SU-DHL-6 (cell line): ENCODE measurements at regions not wholly inside any gene's neighbourhood (a gene's known extent, or its start where the extent isn't known, plus 50 kb on each side); places are given as distances from the start of the nearest gene placed in this dataset.
A peak's percentile ranks its signal among the peaks of the same experiment; 100 is the strongest.

Experiments
- H2AFZ ChIP-seq: fragments of 200-600 bp; sonication (generic); 2 replicates; pipeline ENCODE4 v1.6.1; 2014; ENCODE audit warnings: low read depth, mild to moderate bottlenecking, moderate library complexity, mixed read lengths, antibody characterized with exemption, low read length; ENCODE audit not compliant: severe bottlenecking
- H3F3A ChIP-seq: fragments of 200-600 bp; shearing (Covaris generic); 2 replicates; pipeline ENCODE4 v1.6.0; 2016; ENCODE audit warnings: antibody characterized with exemption, mild to moderate bottlenecking; ENCODE audit not compliant: insufficient read depth
- H3K27ac ChIP-seq: fragments of 200-600 bp; sonication (generic); 2 replicates; pipeline ENCODE4 v1.5.1; 2016; ENCODE audit warnings: low read depth, mild to moderate bottlenecking, low read length, moderate library complexity, mixed read lengths
- H3K27me3 ChIP-seq: fragments of 200-600 bp; sonication (generic), shearing (Covaris generic); 2 replicates; pipeline ENCODE4 v1.6.0; 2014; ENCODE audit warnings: mild to moderate bottlenecking, low read length
- H3K36me3 ChIP-seq: fragments of 200-600 bp; sonication (generic); 2 replicates; pipeline ENCODE4 v1.6.1; 2014; ENCODE audit warnings: mild to moderate bottlenecking, low read length, mixed read lengths
- H3K4me2 ChIP-seq: fragments of 300-600, 200-600 bp; shearing (Covaris generic), sonication (generic); 2 replicates; pipeline ENCODE4 v1.6.0; 2014; ENCODE audit warnings: low read length, low read depth, mild to moderate bottlenecking; ENCODE audit not compliant: poor library complexity, severe bottlenecking
- H3K4me3 ChIP-seq: fragments of 200-600 bp; sonication (generic); 2 replicates; pipeline ENCODE4 v1.5.1; 2014; ENCODE audit warnings: antibody characterized with exemption, low read length, mild to moderate bottlenecking, mixed read lengths; ENCODE audit not compliant: insufficient read depth, poor library complexity, severe bottlenecking
- H3K79me2 ChIP-seq: fragments of 200-600 bp; sonication (generic); 2 replicates; pipeline ENCODE4 v1.6.1; 2014; ENCODE audit warnings: mild to moderate bottlenecking, low read length, moderate library complexity; ENCODE audit not compliant: insufficient read depth
- H3K9ac ChIP-seq: fragments of 200-600 bp; sonication (generic); 2 replicates; pipeline ENCODE4 v1.7.0; 2014; ENCODE audit warnings: mild to moderate bottlenecking, low read length
- H3K9me2 ChIP-seq: fragments of 200-600 bp; sonication (generic); replicated peaks from 2 replicates; pipeline ENCODE4 v1.6.1; 2014; ENCODE audit warnings: low read length; ENCODE audit not compliant: insufficient read depth
- H3K9me3 ChIP-seq: fragments of 200-600 bp; sonication (generic); 2 replicates; pipeline ENCODE4 v1.6.1; 2014; ENCODE audit warnings: low read length, mixed read lengths; ENCODE audit not compliant: insufficient read depth
- H4K20me1 ChIP-seq: fragments of 200-600 bp; sonication (generic); 2 replicates; pipeline ENCODE4 v1.6.1; 2014; ENCODE audit warnings: low read depth, mild to moderate bottlenecking, antibody characterized with exemption, low read length, moderate library complexity, mixed read lengths
- CTCF ChIP-seq: fragments of 200-600 bp; sonication (generic); IDR thresholded peaks from one replicate; pipeline ENCODE4 v1.5.1; 2017; ENCODE audit warnings: antibody characterized with exemption, mild to moderate bottlenecking, low read length, moderate library complexity; ENCODE audit not compliant: insufficient read depth, poor library complexity, severe bottlenecking
- EZH2phosphoT487 ChIP-seq: fragments of 200-600 bp; sonication (generic), shearing (Covaris generic); conservative IDR thresholded peaks from 2 replicates; pipeline ENCODE4 v1.6.1; 2018; ENCODE audit warnings: mild to moderate bottlenecking, antibody characterized with exemption, low read length, moderate library complexity, mixed read lengths

- Histone ChIP-seq H2AFZ (peak overlapping the region; percentile 64), H3K27me3 (no peaks in the 10 kb centered on the region), H3K4me2 (no peak overlapping the region), H3F3A (no peaks in the 10 kb centered on the region), H3K27ac (no peak overlapping the region), H3K9me3 (no peaks in the 10 kb centered on the region), H3K4me3 (no peak overlapping the region), H4K20me1 (no peaks in the 10 kb centered on the region), H3K79me2 (no peaks in the 10 kb centered on the region), H3K9ac (no peak overlapping the region), H3K36me3 (no peaks in the 10 kb centered on the region), H3K9me2 (no peaks in the 10 kb centered on the region)
- TF ChIP-seq CTCF (no peak), EZH2phosphoT487 (no peak)
These were observed 426.8 kb downstream of the ADGRL2 start for GRCh38 chr1:82227306-82228095.

- Histone ChIP-seq H2AFZ (no peak overlapping the region), H3K9me2 (no peaks in the 10 kb centered on the region), H3K27ac (no peak overlapping the region), H3K4me3 (no peak overlapping the region), H3K27me3 (no peaks in the 10 kb centered on the region), H4K20me1 (no peaks in the 10 kb centered on the region), H3K79me2 (no peaks in the 10 kb centered on the region), H3F3A (no peaks in the 10 kb centered on the region), H3K36me3 (no peaks in the 10 kb centered on the region), H3K4me2 (no peak overlapping the region), H3K9ac (no peak overlapping the region), H3K9me3 (no peaks in the 10 kb centered on the region)
- TF ChIP-seq CTCF = no peak
- TF ChIP-seq EZH2phosphoT487 = no peak
These were observed 425.4 kb downstream of the ADGRL2 start for GRCh38 chr1:82226186-82226505.

GRCh38 chr1:82225421-82226185, 424.9 kb downstream of the ADGRL2 start:
- Histone ChIP-seq H3F3A (no peaks in the 10 kb centered on the region), H3K9me3 (no peaks in the 10 kb centered on the region), H3K79me2 (no peaks in the 10 kb centered on the region), H3K36me3 (no peaks in the 10 kb centered on the region), H3K27ac (no peak overlapping the region), H2AFZ (no peak overlapping the region), H3K9me2 (no peaks in the 10 kb centered on the region), H4K20me1 (no peaks in the 10 kb centered on the region), H3K4me2 (no peak overlapping the region), H3K4me3 (no peak overlapping the region), H3K27me3 (no peaks in the 10 kb centered on the region), H3K9ac (no peak overlapping the region)
- TF ChIP-seq EZH2phosphoT487 (no peak), CTCF (no peak)
